ENCODE measurements at regions not wholly inside any gene's neighbourhood (a gene's known extent, or its start where the extent isn't known, plus 50 kb on each side); places are given as distances from the start of the nearest gene placed in this dataset.
"Not testable (repeated sequence)": the region's sequence is repeated elsewhere in the genome, so short reads cannot be mapped to it uniquely, and the experiment has no call there.

GRCh38 chr17:56002656-56003055, 150.6 kb upstream of the ANKFN1 start:
- DNase-seq (ENCODE audit: low read depth in 2 of 2), result not testable (repeated sequence)

- DNase-seq (ENCODE audit: low read depth in 2 of 2), result no peak
Observed at GRCh38 chr17:56009795-56010651, 143.3 kb upstream of the ANKFN1 start.

- DNase-seq (ENCODE audit: low read depth in 2 of 2), result peak in 1 of 2 donors; percentile 1
Observed at GRCh38 chr17:56011406-56012131, 141.7 kb upstream of the ANKFN1 start.

DNA sequence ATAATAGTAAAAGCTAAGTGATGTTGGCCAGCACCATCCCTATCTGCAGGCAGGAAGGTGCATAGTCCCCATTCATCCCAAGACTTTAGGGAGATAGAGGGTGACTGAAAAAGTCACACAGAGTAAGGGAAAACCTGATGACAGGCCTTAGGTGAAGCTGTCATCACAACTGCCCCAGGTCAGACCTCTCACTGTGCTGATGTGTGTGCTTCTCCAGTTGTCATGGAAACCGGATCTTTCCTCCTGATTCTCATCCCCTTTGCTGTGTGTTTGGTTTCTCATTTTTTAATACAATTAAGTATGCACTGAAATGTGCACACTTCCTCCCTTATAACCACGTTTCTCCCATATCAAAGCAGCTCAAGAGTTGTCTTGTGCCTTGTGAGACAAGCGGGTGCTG, 135.1 kb upstream of the ANKFN1 start:
- DNase-seq (ENCODE audit: low read depth in 2 of 2), result no peak

GRCh38 chr17:56020369-56020768, 132.9 kb upstream of the ANKFN1 start:
- no peak for DNase-seq (ENCODE audit: low read depth in 2 of 2)

DNA sequence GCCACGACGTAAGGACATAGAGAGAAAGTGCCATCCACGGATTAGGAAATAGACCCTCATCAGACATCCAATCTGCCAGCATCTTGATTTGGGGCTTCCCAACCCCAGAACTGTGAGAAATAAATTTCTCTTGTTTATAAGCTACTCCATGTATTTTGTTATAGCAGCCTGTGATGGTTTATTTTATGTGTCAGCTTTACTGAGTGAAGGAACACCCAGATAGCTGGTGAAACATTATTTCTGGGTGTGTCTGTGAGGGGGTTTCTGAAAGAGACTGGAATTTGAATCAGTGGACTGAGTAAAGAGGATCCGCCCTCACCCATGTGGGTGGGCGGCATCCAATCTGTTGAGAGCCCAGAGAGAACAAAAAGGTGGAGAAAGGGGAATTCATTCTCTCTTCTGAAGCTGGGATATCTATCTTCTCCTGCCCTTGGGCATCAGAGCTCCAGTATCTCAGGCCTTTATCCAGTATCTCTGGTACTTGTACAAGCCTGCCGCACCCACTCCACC, 131.5 kb upstream of the ANKFN1 start:
- no peak for DNase-seq (ENCODE audit: low read depth in 2 of 2)

- no peak for DNase-seq (ENCODE audit: low read depth in 2 of 2)
Observed at GRCh38 chr17:56023851-56024250, 129.4 kb upstream of the ANKFN1 start.

DNA sequence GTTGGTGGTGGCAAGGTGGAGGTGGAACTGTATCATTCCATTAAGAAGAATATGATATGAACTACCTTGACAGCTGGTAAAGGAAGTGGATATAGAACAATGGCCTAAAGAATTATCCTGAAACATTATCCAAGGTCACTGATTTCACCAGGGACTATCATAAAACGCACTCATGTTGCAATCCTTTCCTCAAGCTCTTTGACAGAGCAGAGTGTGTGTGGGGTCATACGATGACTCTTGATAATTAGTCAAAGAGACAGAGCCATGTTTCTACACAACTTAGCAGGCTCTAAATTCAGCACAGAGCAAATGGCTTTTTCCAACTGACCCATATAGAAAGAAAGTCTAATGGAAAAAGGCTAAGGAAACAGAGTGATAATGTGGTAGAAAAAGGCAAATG, 126.4 kb upstream of the ANKFN1 start:
- DNase-seq (ENCODE audit: low read depth in 2 of 2), result no peak

DNA sequence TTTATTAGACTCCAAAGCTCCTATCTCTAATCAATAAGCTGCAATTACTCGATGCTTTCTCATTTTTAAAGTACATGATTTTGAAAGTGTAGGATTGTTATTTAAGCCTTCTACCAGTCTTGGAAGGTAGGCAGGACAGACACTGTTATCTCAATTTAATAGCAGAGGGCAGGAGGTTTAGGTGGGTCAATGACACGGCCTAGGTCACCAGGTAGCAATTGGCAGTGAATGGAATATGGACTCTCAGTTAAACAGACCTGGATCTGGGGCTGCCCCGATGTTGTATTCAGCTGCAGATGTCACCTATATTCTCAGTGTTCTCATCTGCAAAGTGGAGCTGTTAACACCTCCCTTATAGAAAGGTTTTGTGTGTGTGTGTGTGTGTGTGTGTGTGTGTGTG, 124.4 kb upstream of the ANKFN1 start:
- no peak for DNase-seq (ENCODE audit: low read depth in 2 of 2)

DNA sequence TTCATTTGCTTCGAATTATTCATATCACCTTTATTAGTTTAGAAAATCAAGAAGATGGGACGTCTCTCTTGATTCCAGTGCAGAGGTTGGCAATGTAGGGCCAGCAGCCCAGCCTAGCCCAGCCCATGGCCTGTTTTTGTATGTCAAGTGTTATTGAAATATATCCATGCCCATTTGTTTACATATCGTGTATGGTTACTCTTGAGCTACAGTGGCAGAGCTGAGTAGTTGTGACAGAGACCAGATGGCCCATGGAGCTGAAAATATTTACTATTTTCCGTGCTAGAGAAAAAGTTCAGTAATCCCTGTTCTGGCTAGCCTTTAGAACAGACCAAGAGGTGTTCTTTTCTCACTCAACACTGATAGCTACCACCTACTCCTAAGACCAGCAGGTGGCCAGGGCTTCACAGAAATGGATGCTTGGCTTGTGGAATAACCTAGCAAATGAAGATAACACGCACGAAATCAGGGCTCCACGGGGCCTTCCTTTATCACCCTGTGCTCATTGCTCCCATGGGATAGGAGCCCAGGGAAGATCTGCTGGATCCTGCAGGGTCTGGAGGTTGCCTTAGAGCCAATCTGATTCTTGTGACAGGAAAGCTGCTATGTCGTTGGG, 123.2 kb upstream of the ANKFN1 start:
- DNase-seq (ENCODE audit: low read depth in 2 of 2), result no peak

GRCh38 chr17:56031636-56032035, 121.6 kb upstream of the ANKFN1 start:
- no peak for DNase-seq (ENCODE audit: low read depth in 2 of 2)

- DNase-seq (ENCODE audit: low read depth in 2 of 2), result no peak
Observed at GRCh38 chr17:56034197-56034635, 119.1 kb upstream of the ANKFN1 start.

- no peak for DNase-seq (ENCODE audit: low read depth in 2 of 2)
Observed at GRCh38 chr17:56038131-56038530, 115.1 kb upstream of the ANKFN1 start.

GRCh38 chr17:56045872-56046271, 107.4 kb upstream of the ANKFN1 start:
- no peak for DNase-seq (ENCODE audit: low read depth in 2 of 2)

DNA sequence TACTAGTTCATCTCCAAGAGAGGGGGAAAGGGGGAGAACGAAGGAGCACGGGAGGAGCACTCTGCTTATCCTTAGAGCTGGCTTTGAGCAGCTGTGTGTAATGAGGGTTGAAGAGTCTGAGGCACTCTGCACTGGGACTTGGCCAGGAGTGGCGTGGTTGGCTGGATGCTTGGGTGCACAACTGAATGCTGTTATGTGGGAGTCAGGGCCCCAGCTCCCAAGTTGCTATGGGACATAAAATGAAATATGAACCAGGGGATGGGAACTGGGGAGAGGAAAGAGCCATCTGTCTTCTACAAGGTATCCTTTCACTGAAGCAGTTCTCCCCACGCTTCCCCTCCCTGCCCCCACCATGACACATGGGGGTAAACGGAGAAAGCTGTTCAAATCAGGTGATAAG, 105.9 kb upstream of the ANKFN1 start:
- DNase-seq (ENCODE audit: low read depth in 2 of 2), result no peak

GRCh38 chr17:56057869-56058268, 95.4 kb upstream of the ANKFN1 start:
- no peak for DNase-seq (ENCODE audit: low read depth in 2 of 2)

GRCh38 chr17:56064506-56064905, 88.8 kb upstream of the ANKFN1 start:
- DNase-seq (ENCODE audit: low read depth in 2 of 2), result no peak

DNA sequence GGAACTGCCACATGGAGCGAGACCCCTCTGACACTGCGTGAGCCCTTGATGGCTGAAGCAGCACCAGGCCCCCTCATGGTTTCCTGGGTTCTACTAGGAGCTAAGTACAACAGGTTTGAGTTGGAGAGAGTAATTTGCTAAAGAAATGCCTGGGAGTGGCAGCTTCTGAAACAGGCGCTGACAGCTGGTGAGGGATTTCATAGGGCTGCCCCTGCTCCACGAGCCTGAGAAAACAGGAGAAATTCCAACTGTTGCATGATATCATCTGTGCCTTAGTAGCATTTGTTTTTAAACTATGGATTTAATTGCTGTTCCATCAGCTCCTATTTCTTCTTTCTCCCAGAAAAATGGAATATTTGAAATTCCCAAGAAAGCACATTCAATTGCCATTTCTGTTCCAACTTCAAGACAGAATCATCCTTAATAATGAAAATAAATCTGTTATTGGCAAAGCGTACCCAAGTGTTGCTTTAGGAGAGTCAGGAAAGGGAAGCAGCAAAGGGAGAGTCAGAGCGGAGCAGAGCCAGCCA, 78.8 kb upstream of the ANKFN1 start:
- DNase-seq (ENCODE audit: low read depth in 2 of 2), result no peak

DNA sequence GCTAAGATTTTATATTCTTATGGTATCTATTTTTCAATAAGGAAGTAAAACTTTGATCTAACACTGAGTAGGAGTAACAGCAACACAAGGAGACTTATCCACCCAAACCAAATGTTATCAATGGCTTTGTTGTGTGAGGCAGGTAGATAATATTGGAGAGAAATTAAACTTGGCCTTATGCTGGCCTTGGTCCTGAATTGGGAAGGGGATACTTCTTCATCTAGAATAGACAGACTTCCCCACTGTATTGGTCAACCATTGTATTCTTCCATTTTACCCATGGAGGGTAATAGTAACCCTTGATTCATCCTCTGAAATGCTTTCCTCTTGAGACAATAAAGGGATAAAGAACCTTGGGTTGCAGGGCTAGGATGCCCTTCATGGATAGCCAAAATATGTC, 76.3 kb upstream of the ANKFN1 start:
- no peak for DNase-seq (ENCODE audit: low read depth in 2 of 2)

DNA sequence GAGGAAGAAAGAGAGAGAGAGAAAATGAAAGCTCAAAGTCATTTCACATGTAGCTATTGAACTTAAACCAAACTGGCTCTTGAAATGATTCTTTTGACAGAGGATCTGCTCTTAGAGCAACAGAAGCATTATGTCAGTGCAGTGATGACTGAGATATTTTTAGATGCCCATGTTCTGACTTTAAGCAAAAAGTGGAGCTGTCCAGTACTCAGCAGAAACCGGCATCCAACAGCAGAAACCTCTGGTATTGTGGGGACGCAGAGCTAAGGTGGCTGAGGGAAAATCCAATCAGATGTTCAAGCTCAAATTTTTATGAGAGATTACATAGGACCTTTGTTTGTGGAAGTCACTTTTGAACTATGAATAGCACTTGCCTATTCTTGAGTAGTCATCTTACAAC, 69.8 kb upstream of the ANKFN1 start:
- DNase-seq (ENCODE audit: low read depth in 2 of 2), result no peak

- DNase-seq (ENCODE audit: low read depth in 2 of 2), result no peak
Observed at GRCh38 chr17:56085576-56086267, 67.6 kb upstream of the ANKFN1 start.

- no peak for DNase-seq (ENCODE audit: low read depth in 2 of 2)
Observed at GRCh38 chr17:56087199-56087598, 66.1 kb upstream of the ANKFN1 start.
